Activated CD4-positive, alpha-beta T cell treated with anti-CD3 and anti-CD28 coated beads, Interleukin-2, amount 10 ng/mL, durations not matched to agents 7 days and 5 days (primary cell): ENCODE measurements at regions not wholly inside any gene's neighbourhood (a gene's known extent, or its start where the extent isn't known, plus 50 kb on each side); places are given as distances from the start of the nearest gene placed in this dataset.
"Not testable (repeated sequence)": the region's sequence is repeated elsewhere in the genome, so short reads cannot be mapped to it uniquely, and the experiment has no call there.

Experiments used
- CTCF ChIA-PET: fragments of 350-600 bp; sonication (Branson Sonifier 250); formaldehyde crosslinking; loops from one replicate; lab custom pipeline; 2021; ENCODE audit warnings: antibody characterized with exemption; lab: Charles Lee
- POLR2A ChIA-PET: fragments of 350-600 bp; sonication (Branson Sonifier 250); formaldehyde crosslinking; loops from one replicate; lab custom pipeline; 2021; ENCODE audit warnings: antibody characterized with exemption; lab: Charles Lee
- DNase-seq: peaks from one replicate; pipeline ENCODE4 v3.0.0-alpha.2; 2020
- H3K27ac Mint-ChIP-seq: one replicate; pipeline ENCODE4 v1.8.0; 2021; ENCODE audit warnings: mild to moderate bottlenecking, moderate library complexity, mixed read lengths
- H3K27me3 Mint-ChIP-seq: one replicate; pipeline ENCODE4 v1.8.0; 2021; ENCODE audit warnings: mixed read lengths
- H3K36me3 Mint-ChIP-seq: one replicate; pipeline ENCODE4 v1.8.0; 2021; ENCODE audit warnings: low read depth, mixed read lengths
- H3K4me1 Mint-ChIP-seq: one replicate; pipeline ENCODE4 v1.8.0; 2021; ENCODE audit warnings: mixed read lengths
- H3K4me3 Mint-ChIP-seq: one replicate; pipeline ENCODE4 v1.8.0; 2021; ENCODE audit warnings: mild to moderate bottlenecking, moderate library complexity, mixed read lengths
- H3K9me3 Mint-ChIP-seq: one replicate; pipeline ENCODE4 v1.8.0; 2021; ENCODE audit warnings: mixed read lengths

DNA sequence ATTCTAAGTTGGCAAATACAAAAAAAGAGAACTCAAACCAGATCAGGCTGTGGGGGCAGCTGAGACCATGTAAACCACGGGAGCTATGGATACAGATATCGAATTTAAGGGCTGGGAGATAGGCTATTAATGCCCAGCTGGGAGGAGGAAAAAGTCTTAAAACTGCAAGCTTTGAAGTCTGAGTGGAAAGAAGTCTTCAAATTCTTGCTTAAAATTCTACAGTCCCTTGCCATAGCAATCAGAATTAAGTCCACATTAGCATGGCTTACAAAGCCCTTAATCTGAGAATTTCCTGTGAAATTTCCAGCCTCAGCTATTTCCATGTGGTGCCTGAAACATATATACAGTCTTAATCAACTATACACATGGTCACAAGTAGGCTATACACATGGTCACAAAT lies 465.0 kb upstream of the HSF2 start:
- Mint-ChIP-seq H3K27ac (no peak overlapping the region), H3K36me3 (no peaks in the 10 kb centered on the region), H3K27me3 (no peaks in the 10 kb centered on the region), H3K4me3 (no peak overlapping the region), H3K9me3 (no peaks in the 10 kb centered on the region), H3K4me1 (no peaks in the 10 kb centered on the region)
- ChIA-PET CTCF (no interaction called here), POLR2A (no interaction called here)
- no peak for DNase-seq

DNA sequence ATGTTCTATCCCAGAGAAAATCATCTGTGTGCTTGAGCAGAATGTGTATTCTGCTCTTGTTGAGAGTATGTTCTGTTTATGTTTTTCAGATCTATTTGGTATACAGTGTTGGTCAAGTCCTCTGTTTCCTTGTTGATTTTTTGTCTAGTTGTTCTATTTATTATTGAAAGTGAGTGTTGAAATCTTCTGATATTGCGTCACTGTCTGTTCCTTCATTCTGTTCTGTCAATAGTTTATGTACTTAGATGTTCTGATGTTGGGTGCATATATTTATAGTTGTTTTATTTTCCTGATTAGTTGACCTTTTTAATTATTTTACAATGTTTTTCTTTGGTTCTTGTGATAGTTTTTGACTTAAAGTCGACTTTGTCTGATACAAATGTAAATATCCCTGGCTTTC lies 458.7 kb upstream of the HSF2 start:
- POLR2A ChIA-PET: no interaction called here
- H3K9me3 Mint-ChIP-seq: no peaks in the 10 kb centered on the region
- H3K4me3 Mint-ChIP-seq: no peak overlapping the region
- H3K4me1 Mint-ChIP-seq: no peaks in the 10 kb centered on the region
- H3K27me3 Mint-ChIP-seq: peaks cover 2% of the 10 kb centered on the region
- CTCF ChIA-PET: no interaction called here
- H3K27ac Mint-ChIP-seq: no peak overlapping the region
- DNase-seq: no peak
- no peaks in the 10 kb centered on the region for H3K36me3 Mint-ChIP-seq

DNA sequence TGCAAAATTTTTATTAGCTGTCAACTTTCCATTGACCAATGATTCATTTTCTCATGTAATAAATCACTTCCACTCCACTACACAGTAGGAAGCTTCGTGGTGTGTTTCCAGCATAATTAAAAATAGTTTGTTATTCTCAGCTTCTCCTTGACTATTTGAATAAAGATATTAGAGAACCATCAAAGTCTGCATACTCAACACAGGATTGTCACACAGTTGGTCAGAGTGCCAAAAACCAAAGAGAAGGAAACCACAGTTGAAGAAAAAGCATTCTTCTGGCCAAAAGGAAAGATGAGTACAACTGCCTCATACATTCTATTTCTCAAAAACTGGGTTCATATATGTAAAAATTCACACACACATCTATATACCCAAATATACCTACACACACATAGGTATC lies 455.1 kb upstream of the HSF2 start:
- peaks cover 2% of the 10 kb centered on the region for H3K27me3 Mint-ChIP-seq
- no peaks in the 10 kb centered on the region for H3K4me1 Mint-ChIP-seq
- no peak overlapping the region for H3K27ac Mint-ChIP-seq

DNA sequence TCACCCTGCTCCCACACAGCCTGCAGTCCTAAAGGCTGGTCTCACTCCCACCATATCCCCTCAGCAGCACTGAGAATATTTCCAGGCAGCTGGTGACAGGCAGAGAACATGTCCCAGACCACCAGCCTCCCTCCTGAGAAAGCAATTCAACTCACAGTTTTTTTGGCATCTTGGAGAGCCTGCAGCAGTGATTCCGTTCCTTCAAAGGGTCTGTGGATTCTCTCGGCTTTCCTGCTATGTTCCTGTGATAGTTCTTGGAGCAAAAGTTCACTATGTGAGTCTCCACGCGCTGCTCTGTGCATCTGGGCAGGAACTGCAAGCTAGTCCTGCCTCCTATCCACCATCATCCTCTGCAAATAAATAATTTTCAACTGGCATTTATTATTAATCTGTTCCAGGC lies 448.3 kb upstream of the HSF2 start:
- Mint-ChIP-seq H3K36me3 (no peaks in the 10 kb centered on the region), H3K4me1 (no peaks in the 10 kb centered on the region), H3K4me3 (no peak overlapping the region), H3K27ac (no peak overlapping the region), H3K27me3 (no peaks in the 10 kb centered on the region), H3K9me3 (peaks cover 3% of the 10 kb centered on the region)
- POLR2A ChIA-PET: no interaction called here
- CTCF ChIA-PET: interaction anchor here (0.7 kb wide), 1 partner anchor 434 kb away, joined by 3 read pairs; no protein-coding TSS in a partner anchor
- no peak for DNase-seq

More for the DNA sequence above, 455.1 kb upstream of the HSF2 start:
- Mint-ChIP-seq H3K9me3 (no peaks in the 10 kb centered on the region), H3K4me3 (no peak overlapping the region), H3K36me3 (no peaks in the 10 kb centered on the region)
- POLR2A ChIA-PET: no interaction called here
- CTCF ChIA-PET: no interaction called here
- no peak for DNase-seq

DNA sequence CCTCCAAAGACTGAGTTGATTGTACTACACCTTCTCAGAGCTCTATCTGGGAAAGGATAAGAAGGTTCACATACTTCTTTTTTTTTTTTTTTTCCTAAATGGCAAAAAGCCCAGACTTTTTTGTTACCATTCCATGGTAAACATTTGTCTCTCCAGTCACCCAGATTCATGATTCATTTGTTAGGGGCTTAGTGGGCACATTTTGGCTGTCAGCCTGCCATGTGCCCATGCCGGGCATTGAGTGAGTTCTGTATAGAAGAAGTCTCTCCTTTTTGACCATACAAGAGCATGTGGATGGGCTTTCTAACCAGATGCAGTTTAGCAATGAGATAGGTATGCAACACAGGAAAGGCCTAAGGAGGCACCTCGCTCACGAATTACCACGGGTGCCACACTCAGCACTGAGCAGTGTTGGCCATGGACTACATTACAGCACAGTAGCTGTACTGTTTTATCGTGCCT lies 447.5 kb upstream of the HSF2 start:
- Mint-ChIP-seq H3K36me3 (no peaks in the 10 kb centered on the region), H3K27ac (no peak overlapping the region), H3K4me3 (no peak overlapping the region), H3K27me3 (no peaks in the 10 kb centered on the region), H3K4me1 (no peaks in the 10 kb centered on the region), H3K9me3 (peaks cover 3% of the 10 kb centered on the region)
- no peak for DNase-seq
- ChIA-PET POLR2A (no interaction called here), CTCF (interaction anchor here (0.7 kb wide), 1 partner anchor 434 kb away, joined by 3 read pairs; no protein-coding TSS in a partner anchor)

DNA sequence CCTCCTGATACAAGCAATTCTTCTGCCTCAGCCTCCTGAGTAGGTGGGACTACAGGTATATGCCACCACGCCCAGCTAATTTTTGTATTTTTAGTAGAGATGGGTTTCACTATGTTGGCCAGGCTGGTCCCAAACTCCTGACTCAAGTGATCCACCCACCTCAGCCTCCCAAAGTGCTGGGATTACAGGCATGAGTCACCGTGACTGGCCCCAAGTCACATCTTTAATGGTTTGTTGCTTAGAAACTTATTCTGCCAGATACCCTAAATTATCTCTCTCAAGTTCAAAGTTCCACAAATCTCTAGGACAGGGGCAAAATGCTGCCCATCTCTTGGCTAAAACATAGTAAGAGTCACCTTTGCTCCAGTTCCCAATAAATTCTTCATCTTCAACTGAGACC lies 444.1 kb upstream of the HSF2 start:
- CTCF ChIA-PET: not testable (repeated sequence)
- peaks cover 12% of the 10 kb centered on the region for H3K4me1 Mint-ChIP-seq

DNA sequence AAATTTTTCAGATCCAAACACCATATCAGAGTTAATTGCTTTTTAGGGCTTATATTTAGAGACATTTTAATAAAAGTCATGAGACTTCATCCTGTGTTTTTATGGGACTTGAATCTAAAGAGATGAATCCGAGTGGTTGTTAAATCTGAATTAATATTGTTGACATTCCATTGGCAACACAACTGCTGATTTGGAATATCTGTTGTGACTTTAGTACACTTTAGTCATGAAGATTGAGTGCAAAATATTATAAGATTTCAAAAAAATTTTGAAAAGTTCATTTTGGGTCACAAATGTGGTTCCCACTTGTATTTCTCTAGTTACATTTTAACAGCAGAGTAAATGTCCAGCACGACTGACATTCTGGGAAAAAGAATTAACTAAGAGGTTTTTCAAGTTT lies 442.7 kb upstream of the HSF2 start:
- no peaks in the 10 kb centered on the region for H3K27me3 Mint-ChIP-seq

More for the DNA sequence above, 444.1 kb upstream of the HSF2 start:
- H3K27ac Mint-ChIP-seq, H3K4me3 Mint-ChIP-seq, H3K27me3 Mint-ChIP-seq, H3K36me3 Mint-ChIP-seq, H3K9me3 Mint-ChIP-seq, POLR2A ChIA-PET, DNase-seq: not testable (repeated sequence)

DNA sequence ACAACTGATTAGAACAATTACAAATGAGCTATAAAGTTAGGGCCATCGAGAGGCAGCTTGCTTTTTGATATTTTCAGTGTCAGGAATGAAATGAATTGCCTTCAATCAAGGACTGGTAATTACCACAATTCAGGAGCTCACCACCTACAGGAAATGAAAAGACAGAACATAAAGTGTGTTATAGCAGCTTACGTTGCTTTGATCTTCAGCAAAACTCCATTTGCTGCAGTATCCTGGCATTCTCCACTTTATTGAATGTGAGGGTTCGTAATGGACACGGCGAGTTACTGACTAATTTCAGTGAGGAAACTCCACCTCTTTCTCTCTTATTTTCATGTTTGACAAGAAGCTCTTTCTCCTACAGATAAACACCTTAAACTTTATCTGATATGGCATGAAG lies 440.0 kb upstream of the HSF2 start:
- POLR2A ChIA-PET: no interaction called here
- no peak for DNase-seq
- Mint-ChIP-seq H3K4me3 (no peak overlapping the region), H3K36me3 (no peaks in the 10 kb centered on the region), H3K9me3 (no peaks in the 10 kb centered on the region), H3K27me3 (no peaks in the 10 kb centered on the region), H3K4me1 (peaks cover 12% of the 10 kb centered on the region), H3K27ac (no peak overlapping the region)
- CTCF ChIA-PET: no interaction called here

More for the DNA sequence above, 442.7 kb upstream of the HSF2 start:
- ChIA-PET CTCF (no interaction called here), POLR2A (no interaction called here)
- no peaks in the 10 kb centered on the region for H3K9me3 Mint-ChIP-seq
- H3K36me3 Mint-ChIP-seq: no peaks in the 10 kb centered on the region
- no peak overlapping the region for H3K27ac Mint-ChIP-seq
- H3K4me1 Mint-ChIP-seq: peaks cover 12% of the 10 kb centered on the region
- DNase-seq: no peak
- H3K4me3 Mint-ChIP-seq: no peak overlapping the region

DNA sequence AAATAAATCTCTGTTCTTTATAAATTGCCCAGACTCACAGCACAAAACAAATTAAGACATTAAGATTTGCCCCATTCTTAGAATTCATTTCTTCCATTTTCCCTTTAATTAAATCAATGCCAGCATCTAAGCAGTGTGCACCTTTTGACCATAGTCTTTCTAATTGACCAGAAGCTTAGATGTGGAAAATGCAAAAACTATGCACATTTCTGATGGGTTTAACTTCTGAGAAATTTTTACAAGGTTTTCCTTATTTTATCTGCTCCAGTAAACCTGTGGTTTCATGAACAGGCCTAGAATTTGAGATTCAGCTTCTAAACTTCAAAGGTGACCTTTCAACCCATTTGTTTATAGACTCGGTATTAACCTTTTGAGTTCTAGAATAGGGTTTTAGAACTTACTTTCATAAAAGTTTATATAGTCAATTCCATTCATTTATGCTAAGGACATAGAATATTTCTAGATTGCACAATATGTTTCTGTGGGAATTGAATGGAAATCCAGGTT lies 437.8 kb upstream of the HSF2 start:
- H3K9me3 Mint-ChIP-seq: no peaks in the 10 kb centered on the region
- H3K4me3 Mint-ChIP-seq: no peak overlapping the region
- no peak for DNase-seq
- no peaks in the 10 kb centered on the region for H3K36me3 Mint-ChIP-seq
- no peaks in the 10 kb centered on the region for H3K27me3 Mint-ChIP-seq
- ChIA-PET POLR2A (no interaction called here), CTCF (no interaction called here)
- H3K4me1 Mint-ChIP-seq: peaks cover 12% of the 10 kb centered on the region
- no peak overlapping the region for H3K27ac Mint-ChIP-seq

DNA sequence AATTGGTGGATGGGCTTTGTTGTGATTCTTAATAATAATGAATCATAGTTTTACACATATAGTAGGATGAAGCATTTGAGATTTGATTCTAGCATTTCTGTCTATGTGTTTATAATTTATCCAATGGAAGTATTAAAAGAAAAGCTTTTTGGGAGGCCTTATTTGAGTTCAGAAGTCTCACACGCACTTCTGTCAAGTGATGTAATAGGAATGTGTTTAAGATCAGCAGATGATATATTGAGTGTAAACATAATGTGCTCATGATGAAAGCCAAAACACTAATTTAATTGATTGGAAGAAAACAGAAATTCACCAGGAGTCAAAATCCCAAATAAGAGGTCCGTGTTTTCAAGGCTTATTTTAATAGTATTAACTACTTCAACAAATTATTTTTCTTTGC lies 435.6 kb upstream of the HSF2 start:
- no peak for DNase-seq
- Mint-ChIP-seq H3K36me3 (no peaks in the 10 kb centered on the region), H3K27me3 (no peaks in the 10 kb centered on the region), H3K27ac (no peak overlapping the region), H3K9me3 (no peaks in the 10 kb centered on the region), H3K4me3 (no peak overlapping the region), H3K4me1 (peaks cover 12% of the 10 kb centered on the region)
- POLR2A ChIA-PET: no interaction called here
- CTCF ChIA-PET: no interaction called here

DNA sequence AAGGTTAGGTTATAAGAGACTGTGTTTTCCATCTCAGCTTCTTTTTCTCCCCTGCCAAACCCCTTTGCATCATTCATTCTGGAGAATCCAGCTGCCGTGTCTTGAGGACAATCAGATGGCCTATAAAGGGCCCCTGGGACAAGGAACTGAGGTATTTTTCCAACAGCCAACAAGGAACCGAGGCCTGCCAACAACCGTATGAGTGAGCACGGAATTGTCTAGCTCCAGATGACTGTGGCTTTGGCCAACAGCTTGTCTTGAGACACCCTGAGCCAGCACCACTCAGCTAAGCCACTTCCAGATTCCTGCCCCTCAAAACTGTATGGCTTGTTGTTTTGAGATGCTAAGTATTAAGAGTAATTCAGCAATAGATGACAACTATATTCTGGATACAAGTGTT lies 433.7 kb upstream of the HSF2 start:
- ChIA-PET CTCF (no interaction called here), POLR2A (no interaction called here)
- no peak for DNase-seq
- Mint-ChIP-seq H3K4me3 (no peak overlapping the region), H3K4me1 (peaks cover 3% of the 10 kb centered on the region), H3K9me3 (no peaks in the 10 kb centered on the region), H3K36me3 (no peaks in the 10 kb centered on the region), H3K27ac (no peak overlapping the region), H3K27me3 (no peaks in the 10 kb centered on the region)

DNA sequence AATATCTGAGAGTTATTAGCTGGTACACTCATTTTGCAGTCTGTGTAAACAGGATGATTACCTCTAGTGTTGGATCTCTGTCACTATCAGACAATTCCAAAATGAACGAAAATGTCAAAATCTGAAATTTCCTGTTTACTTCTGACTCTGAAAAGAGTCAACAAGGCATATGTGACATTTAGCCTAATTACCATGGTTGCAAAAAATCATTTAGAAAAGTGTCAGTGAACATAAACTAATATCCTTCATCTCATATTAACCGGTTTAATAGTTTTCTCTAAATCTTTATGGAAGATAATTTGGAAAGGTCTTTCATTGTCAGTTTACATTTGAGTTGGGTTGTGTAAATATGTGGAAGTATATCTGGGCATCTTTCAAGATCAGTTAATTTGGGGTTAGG lies 431.8 kb upstream of the HSF2 start:
- H3K9me3 Mint-ChIP-seq: no peaks in the 10 kb centered on the region

DNA sequence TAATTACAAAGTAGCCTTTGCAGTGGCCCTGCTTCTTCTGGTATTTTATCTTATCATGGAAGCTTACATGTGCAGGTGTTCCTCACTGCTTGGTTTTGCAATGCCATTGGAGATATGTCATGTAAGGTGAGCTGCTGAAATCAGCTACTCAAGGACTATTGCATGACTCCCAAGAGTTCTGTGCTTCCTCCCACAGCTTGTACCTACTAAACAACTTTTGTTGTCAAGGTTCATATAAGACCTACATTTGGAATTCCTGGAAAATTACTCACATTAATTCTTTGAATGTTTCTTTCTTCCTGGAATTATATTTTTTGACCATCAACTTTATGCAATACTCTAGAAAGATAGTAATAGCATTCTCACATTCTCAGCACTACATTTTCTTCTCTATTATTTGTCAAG lies 427.5 kb upstream of the HSF2 start:
- H3K27ac Mint-ChIP-seq: no peak overlapping the region
- no peaks in the 10 kb centered on the region for H3K27me3 Mint-ChIP-seq
- ChIA-PET POLR2A (no interaction called here), CTCF (no interaction called here)
- no peaks in the 10 kb centered on the region for H3K36me3 Mint-ChIP-seq
- H3K4me1 Mint-ChIP-seq: peaks cover 9% of the 10 kb centered on the region
- H3K4me3 Mint-ChIP-seq: no peak overlapping the region
- DNase-seq: no peak
- no peaks in the 10 kb centered on the region for H3K9me3 Mint-ChIP-seq

More for the DNA sequence above, 431.8 kb upstream of the HSF2 start:
- no peaks in the 10 kb centered on the region for H3K36me3 Mint-ChIP-seq
- CTCF ChIA-PET: no interaction called here
- no peak for DNase-seq
- POLR2A ChIA-PET: no interaction called here
- no peak overlapping the region for H3K4me3 Mint-ChIP-seq
- no peaks in the 10 kb centered on the region for H3K27me3 Mint-ChIP-seq
- peaks cover 5% of the 10 kb centered on the region for H3K4me1 Mint-ChIP-seq
- H3K27ac Mint-ChIP-seq: no peak overlapping the region

DNA sequence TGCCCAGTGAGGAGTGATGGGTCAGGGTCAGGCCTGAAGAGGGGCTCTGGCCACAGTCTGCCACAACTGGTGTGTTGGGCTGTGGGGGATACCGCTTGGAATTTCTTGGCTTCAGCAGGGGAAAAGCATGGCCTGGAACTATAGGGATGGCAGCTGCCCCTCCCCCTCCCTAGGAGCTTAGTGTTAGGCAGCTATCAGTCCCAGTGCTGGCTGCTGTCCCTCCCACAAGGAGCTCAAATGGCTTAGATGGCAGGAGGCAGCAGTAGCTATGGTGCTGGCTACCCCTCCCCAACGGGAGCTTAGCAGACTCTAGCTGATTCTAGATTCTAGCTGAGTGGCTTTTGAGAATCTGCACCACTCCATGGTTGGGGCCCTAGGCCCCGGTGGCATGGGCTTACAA lies 414.5 kb upstream of the HSF2 start:
- no peaks in the 10 kb centered on the region for H3K36me3 Mint-ChIP-seq
- H3K27me3 Mint-ChIP-seq: no peaks in the 10 kb centered on the region
- no peak overlapping the region for H3K4me3 Mint-ChIP-seq
- DNase-seq: no peak
- H3K4me1 Mint-ChIP-seq: no peaks in the 10 kb centered on the region
- POLR2A ChIA-PET: no interaction called here
- no peaks in the 10 kb centered on the region for H3K9me3 Mint-ChIP-seq
- H3K27ac Mint-ChIP-seq: no peak overlapping the region
- CTCF ChIA-PET: no interaction called here
